ENCODE measurements at regions not wholly inside any gene's neighbourhood (a gene's known extent, or its start where the extent isn't known, plus 50 kb on each side); places are given as distances from the start of the nearest gene placed in this dataset.

GRCh38 chr15:66832664-66833063 lies 130.6 kb downstream of the SMAD6 start:
- no peaks in the 10 kb centered on the region for H3K4me1 Mint-ChIP-seq (ENCODE audit: low read depth)
- no peak overlapping the region for H3K4me3 Mint-ChIP-seq (ENCODE audit: low read depth)
- H3K27me3 Mint-ChIP-seq (ENCODE audit: low read depth) = peaks cover 4% of the 10 kb centered on the region
- no peaks in the 10 kb centered on the region for H3K9me3 Mint-ChIP-seq
- intact Hi-C loops (cut with micrococcal nuclease) = no loop called here
- H3K27ac Mint-ChIP-seq = no peak overlapping the region
- H3K36me3 Mint-ChIP-seq (ENCODE audit: low read depth) = no peaks in the 10 kb centered on the region
- no peak for DNase-seq (ENCODE audit: low spot score)

DNA sequence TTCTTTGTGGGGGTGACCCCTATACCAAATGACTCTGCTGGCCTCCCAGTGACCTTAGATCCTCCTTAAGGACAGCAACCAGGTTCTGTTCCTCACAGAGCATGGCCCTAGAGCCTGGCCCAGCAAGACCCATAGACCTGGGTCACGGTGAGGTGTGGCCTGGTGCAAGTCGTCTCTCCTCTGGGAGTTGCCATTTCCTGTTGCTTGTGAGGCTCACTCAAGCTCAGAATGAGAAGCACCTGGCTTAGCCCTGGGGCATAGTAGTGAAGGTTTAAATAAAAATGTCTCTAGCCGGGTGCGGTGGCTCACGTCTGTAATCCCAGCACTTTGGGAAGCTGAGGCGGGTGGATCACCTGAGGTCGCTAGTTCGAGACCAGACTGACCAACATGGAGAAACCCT lies 131.3 kb downstream of the SMAD6 start:
- Mint-ChIP-seq H3K36me3 (ENCODE audit: low read depth) (no peaks in the 10 kb centered on the region), H3K4me1 (ENCODE audit: low read depth) (no peaks in the 10 kb centered on the region), H3K9me3 (no peaks in the 10 kb centered on the region), H3K27ac (no peak overlapping the region), H3K27me3 (ENCODE audit: low read depth) (peaks cover 4% of the 10 kb centered on the region), H3K4me3 (ENCODE audit: low read depth) (no peak overlapping the region)
- intact Hi-C loops (cut with micrococcal nuclease) = no loop called here
- DNase-seq (ENCODE audit: low spot score) = no peak

DNA sequence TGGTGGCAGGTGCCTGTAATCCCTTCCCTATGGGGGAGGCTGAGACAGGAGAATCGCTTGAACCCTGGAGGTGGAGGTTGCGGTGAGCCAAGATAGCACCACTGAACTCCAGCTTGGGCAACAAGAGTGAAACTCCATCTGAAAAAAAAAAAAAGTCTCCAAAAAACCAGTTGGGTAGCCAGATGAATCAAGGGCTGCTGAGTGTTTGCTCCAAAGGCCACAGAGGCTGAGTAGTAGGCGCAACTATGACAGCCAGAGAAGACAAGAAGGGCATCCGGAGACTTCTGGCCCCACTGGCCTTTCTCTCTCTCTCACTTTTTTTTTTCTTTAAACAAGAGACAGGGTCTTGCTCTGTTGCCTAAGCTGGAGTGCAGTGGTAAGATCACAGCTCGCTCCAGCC lies 131.8 kb downstream of the SMAD6 start:
- intact Hi-C loops (cut with micrococcal nuclease) = no loop called here
- Mint-ChIP-seq H3K36me3 (ENCODE audit: low read depth) (no peaks in the 10 kb centered on the region), H3K27me3 (ENCODE audit: low read depth) (peaks cover 4% of the 10 kb centered on the region), H3K27ac (no peak overlapping the region), H3K4me1 (ENCODE audit: low read depth) (no peaks in the 10 kb centered on the region), H3K4me3 (ENCODE audit: low read depth) (no peak overlapping the region), H3K9me3 (no peaks in the 10 kb centered on the region)
- DNase-seq (ENCODE audit: low spot score) = no peak

DNA sequence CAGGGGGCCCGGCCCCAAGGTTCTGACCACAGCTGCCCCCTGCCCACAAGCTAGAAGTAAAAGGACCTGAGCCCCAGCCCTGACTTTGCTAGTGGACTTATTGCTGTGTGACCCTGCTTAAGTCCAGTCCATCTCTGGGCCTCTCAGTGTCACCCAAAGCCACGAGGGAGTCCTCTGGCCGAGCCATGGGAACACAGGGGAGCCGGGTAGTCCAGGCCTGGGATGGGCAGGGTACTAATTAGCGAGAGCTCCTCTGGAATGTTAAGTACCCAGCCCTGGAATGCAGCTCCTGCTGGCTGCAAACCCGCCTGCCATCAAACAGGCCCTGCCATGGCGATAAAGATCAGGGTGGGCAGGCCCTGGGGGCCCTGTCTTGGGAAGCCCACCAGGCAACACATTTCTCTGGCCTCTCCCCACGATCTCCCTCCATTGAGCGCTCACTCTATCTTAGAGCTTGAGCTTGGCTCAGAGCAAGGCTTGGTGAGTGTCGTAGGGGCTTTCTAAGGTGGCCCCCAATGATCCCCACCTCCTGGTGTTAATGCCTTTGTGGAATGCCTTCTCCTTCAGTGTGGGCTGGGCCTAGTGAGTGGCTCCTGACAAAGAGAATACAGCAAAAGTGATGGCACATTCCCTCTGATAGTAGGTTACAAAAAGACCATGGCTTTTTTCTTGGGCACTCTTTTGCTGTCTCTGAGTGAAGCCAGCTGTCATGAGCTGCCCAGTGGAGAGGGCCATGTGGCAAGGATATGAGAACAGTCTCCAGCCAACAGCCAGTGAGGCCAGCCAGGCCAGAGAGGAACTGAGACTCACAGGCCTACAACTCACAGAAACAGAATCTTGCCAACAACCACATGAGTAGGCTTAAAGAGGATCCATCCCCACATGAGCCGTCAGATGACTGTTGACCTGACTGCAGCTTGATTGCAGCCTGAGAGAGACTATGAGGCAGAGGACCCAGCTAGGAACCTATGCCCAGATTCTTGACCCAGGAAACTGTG lies 133.1 kb downstream of the SMAD6 start:
- intact Hi-C loops (cut with micrococcal nuclease) = no loop called here
- H3K4me3 Mint-ChIP-seq (ENCODE audit: low read depth) = no peak overlapping the region

DNA sequence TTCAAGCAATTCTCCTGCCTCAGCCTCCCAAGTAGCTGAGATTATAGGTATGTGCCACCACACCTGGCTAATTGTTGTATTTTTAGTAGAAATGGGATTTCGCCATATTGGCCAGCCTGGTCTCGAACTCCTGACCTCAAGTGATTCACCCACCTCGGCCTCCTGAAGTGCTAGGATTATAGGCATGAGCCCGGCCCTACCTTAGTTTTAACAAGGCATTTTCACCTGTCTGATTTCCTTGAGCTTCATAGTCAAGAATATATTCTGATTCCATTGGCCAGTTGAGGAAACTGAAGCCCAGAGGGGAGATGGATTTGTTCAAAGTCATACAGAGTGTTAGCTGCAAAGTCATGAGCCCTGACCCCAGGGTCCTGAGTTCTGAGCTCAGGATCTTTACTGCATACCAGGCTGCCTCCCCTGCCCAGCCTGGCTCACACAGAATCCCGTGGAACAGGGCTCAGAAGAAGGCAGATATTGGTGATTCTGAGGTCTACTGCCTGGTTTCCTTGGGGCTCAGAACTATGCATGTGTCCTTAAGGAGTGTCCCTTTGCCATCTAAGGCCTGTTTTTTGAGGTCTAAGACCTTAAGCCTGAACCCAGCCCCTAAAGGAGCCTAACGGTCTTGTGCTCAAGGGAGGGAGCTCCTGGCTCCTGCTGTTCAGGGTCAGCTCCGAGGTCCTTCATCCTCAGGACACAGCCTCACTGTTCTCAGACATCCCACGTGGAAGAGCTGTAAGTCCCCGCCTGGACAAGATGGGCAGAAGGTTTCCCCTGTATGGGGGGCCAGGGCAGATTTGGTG lies 134.4 kb downstream of the SMAD6 start:
- DNase-seq (ENCODE audit: low spot score) = no peak
- Mint-ChIP-seq H3K27me3 (ENCODE audit: low read depth) (peaks cover 13% of the 10 kb centered on the region), H3K4me3 (ENCODE audit: low read depth) (no peak overlapping the region), H3K27ac (no peak overlapping the region), H3K36me3 (ENCODE audit: low read depth) (no peaks in the 10 kb centered on the region), H3K9me3 (no peaks in the 10 kb centered on the region), H3K4me1 (ENCODE audit: low read depth) (no peaks in the 10 kb centered on the region)
- intact Hi-C loops (cut with micrococcal nuclease) = no loop called here

More for the DNA sequence above, 133.1 kb downstream of the SMAD6 start:
- Mint-ChIP-seq H3K4me1 (ENCODE audit: low read depth) (no peaks in the 10 kb centered on the region), H3K27me3 (ENCODE audit: low read depth) (peaks cover 8% of the 10 kb centered on the region), H3K27ac (no peak overlapping the region), H3K9me3 (no peaks in the 10 kb centered on the region), H3K36me3 (ENCODE audit: low read depth) (no peaks in the 10 kb centered on the region)
- no peak for DNase-seq (ENCODE audit: low spot score)

GRCh38 chr15:66838202-66838601 lies 136.2 kb downstream of the SMAD6 start:
- no peak overlapping the region for H3K27ac Mint-ChIP-seq
- H3K9me3 Mint-ChIP-seq = no peaks in the 10 kb centered on the region
- intact Hi-C loops (cut with micrococcal nuclease) = no loop called here
- no peak overlapping the region for H3K4me3 Mint-ChIP-seq (ENCODE audit: low read depth)
- H3K4me1 Mint-ChIP-seq (ENCODE audit: low read depth) = peaks cover 4% of the 10 kb centered on the region
- H3K36me3 Mint-ChIP-seq (ENCODE audit: low read depth) = no peaks in the 10 kb centered on the region
- peaks cover 24% of the 10 kb centered on the region for H3K27me3 Mint-ChIP-seq (ENCODE audit: low read depth)
- no peak for DNase-seq (ENCODE audit: low spot score)

DNA sequence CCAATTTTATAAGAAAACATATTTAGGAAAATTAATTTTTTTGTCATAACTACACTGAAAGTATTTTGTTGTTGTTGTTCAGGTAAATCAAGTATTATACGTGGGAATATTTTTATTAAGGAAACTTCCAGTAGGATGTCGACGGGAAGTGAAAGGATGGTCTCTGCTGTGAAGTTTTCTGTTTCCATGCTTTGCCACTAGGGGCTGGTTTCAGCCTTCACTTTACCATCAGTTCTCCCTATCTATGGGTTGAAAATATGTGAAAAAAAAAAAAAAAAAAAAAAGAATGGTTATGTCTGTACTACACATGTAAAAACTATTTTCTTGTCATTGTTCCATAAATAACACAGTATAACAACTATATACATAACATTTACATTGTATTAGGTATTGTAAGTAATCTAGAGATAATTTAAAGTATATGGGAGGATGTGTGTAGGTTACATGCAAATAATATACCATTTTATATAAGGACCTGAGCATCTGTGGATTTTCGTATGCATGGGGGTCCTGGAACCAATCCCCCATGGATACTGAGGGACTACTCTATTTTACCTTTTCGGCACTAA lies 136.7 kb downstream of the SMAD6 start:
- H3K36me3 Mint-ChIP-seq (ENCODE audit: low read depth) = no peaks in the 10 kb centered on the region
- no peak overlapping the region for H3K4me3 Mint-ChIP-seq (ENCODE audit: low read depth)
- intact Hi-C loops (cut with micrococcal nuclease) = no loop called here
- no peak for DNase-seq (ENCODE audit: low spot score)
- H3K9me3 Mint-ChIP-seq = no peaks in the 10 kb centered on the region
- peaks cover 30% of the 10 kb centered on the region for H3K27me3 Mint-ChIP-seq (ENCODE audit: low read depth)
- H3K27ac Mint-ChIP-seq = no peak overlapping the region
- H3K4me1 Mint-ChIP-seq (ENCODE audit: low read depth) = peaks cover 4% of the 10 kb centered on the region

DNA sequence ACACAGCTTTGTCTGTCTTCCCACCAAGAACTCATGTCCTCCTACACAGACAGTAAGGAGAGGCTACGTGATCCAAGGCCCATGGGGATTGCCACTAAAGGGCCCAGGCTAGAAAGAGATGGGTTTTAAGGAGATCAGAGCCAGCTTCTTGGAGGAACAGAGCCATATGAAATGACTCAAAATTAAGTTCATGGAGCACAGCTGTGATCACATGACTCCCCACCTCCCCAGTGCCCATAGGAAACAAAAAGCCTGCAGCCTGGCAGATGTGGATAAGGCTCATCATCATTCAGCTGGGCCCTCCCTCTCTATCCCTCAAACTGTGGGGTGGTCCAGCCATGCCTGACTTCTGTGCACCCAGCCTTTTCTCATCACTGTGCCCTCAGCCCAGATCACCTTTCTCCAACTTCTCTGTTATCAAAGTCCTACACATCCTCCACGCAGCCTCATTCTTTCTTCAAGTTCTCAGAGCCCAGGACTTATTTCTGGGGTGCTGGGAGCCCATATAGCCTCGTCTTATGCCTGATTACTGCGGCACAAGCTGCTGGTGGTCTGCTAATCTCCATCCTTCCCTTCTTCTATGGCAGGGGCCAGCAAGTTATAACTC lies 137.6 kb downstream of the SMAD6 start:
- H3K4me1 Mint-ChIP-seq (ENCODE audit: low read depth) = peaks cover 4% of the 10 kb centered on the region
- peaks cover 39% of the 10 kb centered on the region for H3K27me3 Mint-ChIP-seq (ENCODE audit: low read depth)
- H3K9me3 Mint-ChIP-seq = no peaks in the 10 kb centered on the region
- H3K36me3 Mint-ChIP-seq (ENCODE audit: low read depth) = no peaks in the 10 kb centered on the region
- no peak overlapping the region for H3K27ac Mint-ChIP-seq
- intact Hi-C loops (cut with micrococcal nuclease) = no loop called here
- H3K4me3 Mint-ChIP-seq (ENCODE audit: low read depth) = no peak overlapping the region
- no peak for DNase-seq (ENCODE audit: low spot score)

DNA sequence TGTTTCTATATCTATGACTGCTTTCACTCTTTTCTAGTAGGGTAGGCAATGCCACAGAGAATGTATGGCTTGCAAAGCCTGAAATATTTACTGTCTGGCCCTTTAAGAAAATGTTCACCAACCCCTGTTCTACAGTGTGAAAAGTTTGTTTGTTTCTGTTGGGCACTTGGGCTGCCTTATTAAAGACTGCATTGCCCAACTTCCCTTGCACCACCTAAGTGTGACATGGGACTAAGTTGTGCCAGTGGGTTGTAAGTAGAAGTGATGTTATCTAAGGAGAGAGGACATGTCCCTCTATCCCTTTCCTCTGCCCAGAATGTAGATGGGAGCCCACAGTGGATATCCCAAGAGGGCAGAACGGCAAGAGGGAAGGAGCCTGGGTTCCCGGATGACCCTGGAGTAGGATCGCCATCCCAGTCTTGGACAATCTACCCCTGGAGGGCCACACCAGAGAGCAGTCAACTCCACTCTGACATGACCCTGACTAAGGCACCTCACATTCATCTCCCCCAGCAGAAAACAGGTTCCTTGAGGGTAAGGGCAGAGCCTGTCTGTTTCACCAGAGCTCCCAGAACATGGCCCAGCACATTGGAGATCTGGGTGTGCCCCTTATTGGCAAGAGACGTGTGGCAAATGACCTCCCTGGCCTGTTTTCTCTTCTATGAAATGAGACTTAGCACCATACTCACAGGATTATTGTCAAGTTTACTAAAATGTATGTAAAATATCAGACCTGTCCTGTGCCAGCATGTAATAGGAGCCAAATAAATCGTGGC lies 138.8 kb downstream of the SMAD6 start:
- no peaks in the 10 kb centered on the region for H3K9me3 Mint-ChIP-seq
- no peak overlapping the region for H3K27ac Mint-ChIP-seq
- no peak for DNase-seq (ENCODE audit: low spot score)
- peaks cover 4% of the 10 kb centered on the region for H3K4me1 Mint-ChIP-seq (ENCODE audit: low read depth)
- peaks cover 46% of the 10 kb centered on the region for H3K27me3 Mint-ChIP-seq (ENCODE audit: low read depth)
- H3K36me3 Mint-ChIP-seq (ENCODE audit: low read depth) = no peaks in the 10 kb centered on the region
- intact Hi-C loops (cut with micrococcal nuclease) = no loop called here
- no peak overlapping the region for H3K4me3 Mint-ChIP-seq (ENCODE audit: low read depth)

GRCh38 chr15:66841953-66842681 lies 140.1 kb downstream of the SMAD6 start:
- Mint-ChIP-seq H3K27ac (no peak overlapping the region), H3K9me3 (no peaks in the 10 kb centered on the region), H3K27me3 (ENCODE audit: low read depth) (peaks cover 46% of the 10 kb centered on the region), H3K36me3 (ENCODE audit: low read depth) (no peaks in the 10 kb centered on the region), H3K4me1 (ENCODE audit: low read depth) (peaks cover 4% of the 10 kb centered on the region), H3K4me3 (ENCODE audit: low read depth) (no peak overlapping the region)
- intact Hi-C loops (cut with micrococcal nuclease) = no loop called here
- no peak for DNase-seq (ENCODE audit: low spot score)

DNA sequence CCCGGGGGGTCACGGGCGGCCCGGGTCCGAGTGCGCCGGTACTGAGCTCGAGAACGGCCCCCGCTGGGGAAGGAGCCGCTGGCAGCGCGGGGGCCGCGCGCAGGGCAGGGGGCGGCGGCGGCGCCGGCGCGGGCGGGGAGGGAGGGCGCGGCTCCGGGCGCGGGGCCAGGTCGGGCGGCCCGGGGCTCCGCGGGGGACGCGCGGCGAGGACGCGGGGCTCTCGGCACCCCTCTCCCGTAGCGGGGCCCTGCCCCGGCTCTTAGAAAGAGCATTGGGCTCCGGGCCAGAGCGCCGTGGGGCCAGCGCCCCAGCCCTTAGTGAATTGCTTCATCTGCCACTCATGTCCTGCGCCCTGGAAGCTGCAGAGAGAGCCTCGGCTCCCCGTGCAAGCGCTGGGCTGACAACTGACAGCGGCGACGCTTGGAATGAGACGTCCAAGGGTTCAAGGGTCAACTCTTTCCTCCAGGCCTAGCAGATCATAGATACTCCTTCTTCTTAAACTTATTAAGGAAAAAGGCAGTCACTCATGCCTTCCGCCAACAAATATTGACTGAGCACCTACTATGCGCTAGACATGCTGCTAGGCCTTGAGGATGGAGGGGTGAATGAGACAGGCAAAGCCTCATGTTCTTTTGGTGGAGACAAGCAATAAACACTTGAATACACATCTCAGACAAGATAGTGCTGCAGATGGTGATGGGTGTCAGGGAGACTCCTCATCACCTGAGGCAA lies 140.8 kb downstream of the SMAD6 start:
- H3K27ac Mint-ChIP-seq = no peak overlapping the region
- peaks cover 46% of the 10 kb centered on the region for H3K27me3 Mint-ChIP-seq (ENCODE audit: low read depth)
- no peak for DNase-seq (ENCODE audit: low spot score)
- peaks cover 4% of the 10 kb centered on the region for H3K4me1 Mint-ChIP-seq (ENCODE audit: low read depth)
- intact Hi-C loops (cut with micrococcal nuclease) = no loop called here
- H3K9me3 Mint-ChIP-seq = no peaks in the 10 kb centered on the region
- H3K36me3 Mint-ChIP-seq (ENCODE audit: low read depth) = no peaks in the 10 kb centered on the region
- H3K4me3 Mint-ChIP-seq (ENCODE audit: low read depth) = no peak overlapping the region

Data from activated T-helper 2 cell treated with anti-CD3 and anti-CD28 coated beads, Interferon-gamma antibody, Interleukin-2, Interleukin-4, amounts not matched to agents 10 μg/mL and 5 μg/mL and 100 μg/mL, durations not matched to agents 14 hours and 24 hours and 36 hours (primary cell).